Transverse colon (tissue), 4 donors: ENCODE measurements at regions not wholly inside any gene's neighbourhood (a gene's known extent, or its start where the extent isn't known, plus 50 kb on each side); places are given as distances from the start of the nearest gene placed in this dataset.
"Not testable (repeated sequence)": the region's sequence is repeated elsewhere in the genome, so short reads cannot be mapped to it uniquely, and the experiment has no call there.

Experiments used
- DNase-seq: peaks from one replicate; pipeline ENCODE4 v3.0.0-alpha.2; 2019
- H3K27ac ChIP-seq, 4 donors: fragments of 200-600 bp; sonication (generic); 2 replicates each; pipeline ENCODE4 v1.5.1; 2016 to 2018; ENCODE audit warnings: inconsistent platforms in 4 of 4
- H3K27me3 ChIP-seq: fragments of 200-600 bp; sonication (generic); 2 replicates; pipeline ENCODE4 v1.5.1; 2017; ENCODE audit warnings: inconsistent platforms
- H3K36me3 ChIP-seq, 4 donors: fragments of 200-600 bp; sonication (generic); 2 replicates each; pipeline ENCODE4 v1.5.1; 2017 to 2019; ENCODE audit warnings: inconsistent platforms in 4 of 4
- H3K4me1 ChIP-seq, 4 donors: fragments of 200-600 bp; sonication (generic); 2 replicates each; pipeline ENCODE4 v1.5.1; 2017 to 2020; ENCODE audit warnings: inconsistent platforms in 4 of 4
- H3K4me3 ChIP-seq, 4 donors: fragments of 200-600 bp; sonication (generic); 1 replicate in 1 of 4; 2 replicates in 3 of 4; pipeline versions ENCODE4 v1.5.1 to v1.6.1; 2017 to 2019; ENCODE audit warnings: inconsistent platforms in 4 of 4
- H3K9me3 ChIP-seq, 2 donors: fragments of 200-600 bp; sonication (generic); 2 replicates each; pipeline ENCODE4 v1.5.1; 2017 to 2019; ENCODE audit warnings: inconsistent platforms in 2 of 2
- WGBS, 2 donors: methylation state at CpG; one replicate each; pipeline ENCODE4 v1.1.5; 2018; ENCODE audit warnings: low coverage in 1 of 2; 5-methylcytosine and 5-hydroxymethylcytosine counted together
- in situ Hi-C, 4 donors: fragments of 200-750 bp; cut with MboI; loops; one replicate each; pipeline versions ENCODE4 v1.15.0 to v1.15.1; 2017; ENCODE audit warnings: low sequenced_read_pairs in 3 of 4, low pct_ligation_motif_present in 1 of 4, low pct_unique_long_range_greater_than_20kb in 1 of 4
- intact Hi-C: fragments of 100-400 bp; cut with DNase I; formaldehyde crosslinking; loops from one replicate; pipeline ENCODE4 v1.15.1; 2023; ENCODE audit warnings: low total_unique reads
- small RNA-seq, 4 donors: library from RNA; depleted of rRNA; stranded (forward); fragments of <200 nt; gene quantifications; one replicate each; pipeline ENCODE3, GENCODE V24; 2016

- DNase-seq, intact Hi-C loops, H3K9me3 ChIP-seq, H3K36me3 ChIP-seq, H3K4me3 ChIP-seq, H3K27me3 ChIP-seq, H3K4me1 ChIP-seq, in situ Hi-C loops, H3K27ac ChIP-seq: not testable (repeated sequence)
- WGBS, 2 donors, result 77% methylated on average over 2 of the region's 4 CpGs; no CpG with 5 or more reads in 1 of the 2 donors
Observed at GRCh38 chr15:30264000-30264399, 129.1 kb downstream of the GOLGA8T start.

- H3K9me3 ChIP-seq, H3K4me3 ChIP-seq, intact Hi-C loops, H3K4me1 ChIP-seq, DNase-seq, in situ Hi-C loops, H3K36me3 ChIP-seq, H3K27ac ChIP-seq, H3K27me3 ChIP-seq: not testable (repeated sequence)
- WGBS, 2 donors, result no CpG with 5 or more reads among the region's 14 CpGs
Observed at GRCh38 chr15:30295150-30295844, 98.0 kb downstream of the CHRFAM7A start.

- H3K4me3 ChIP-seq, H3K27ac ChIP-seq, in situ Hi-C loops, H3K4me1 ChIP-seq, DNase-seq, H3K27me3 ChIP-seq, H3K9me3 ChIP-seq, H3K36me3 ChIP-seq, intact Hi-C loops: not testable (repeated sequence)
- WGBS, 2 donors, result no CpG with 5 or more reads among the region's 3 CpGs
Observed at GRCh38 chr15:30303968-30304367, 89.4 kb downstream of the CHRFAM7A start.

Small RNA genes in the stretch of these regions (small RNA-seq; reads per million reads assigned to genes)
- gene RNU6-17P, result 0 reads per million in 4 donors
